HG03520 (cell line): ENCODE measurements at regions not wholly inside any gene's neighbourhood (a gene's known extent, or its start where the extent isn't known, plus 50 kb on each side); places are given as distances from the start of the nearest gene placed in this dataset.

Experiments
- ATAC-seq: cut with Tn5 transposase; IDR thresholded peaks from one replicate; pipeline ENCODE4 v1.9.1; 2021; ENCODE audit warnings: mild to moderate bottlenecking, moderate library complexity; ENCODE audit not compliant: unreplicated experiment

GRCh38 chr4:22900876-22901275 lies 208.1 kb downstream of the GBA3 start:
- ATAC-seq, result no peak

- ATAC-seq, result no peak
Observed at GRCh38 chr4:22897520-22898108, 204.9 kb downstream of the GBA3 start.

GRCh38 chr4:22895482-22895881 lies 202.7 kb downstream of the GBA3 start:
- ATAC-seq, result no peak

GRCh38 chr4:22884157-22884556 lies 191.4 kb downstream of the GBA3 start:
- ATAC-seq, result no peak

- no peak for ATAC-seq
Observed at GRCh38 chr4:22881411-22881810, 188.7 kb downstream of the GBA3 start.

GRCh38 chr4:22877486-22878052 lies 184.8 kb downstream of the GBA3 start:
- ATAC-seq, result no peak

- no peak for ATAC-seq
Observed at GRCh38 chr4:22876270-22876669, 183.5 kb downstream of the GBA3 start.

GRCh38 chr4:22875587-22876257 lies 183.0 kb downstream of the GBA3 start:
- no peak for ATAC-seq

- no peak for ATAC-seq
Observed at GRCh38 chr4:22874334-22874912, 181.7 kb downstream of the GBA3 start.

- no peak for ATAC-seq
Observed at GRCh38 chr4:22873899-22874298, 181.2 kb downstream of the GBA3 start.

- ATAC-seq, result no peak
Observed at GRCh38 chr4:22870847-22871449, 178.2 kb downstream of the GBA3 start.

- ATAC-seq, result no peak
Observed at GRCh38 chr4:22869235-22869634, 176.5 kb downstream of the GBA3 start.
